Dermis microvascular lymphatic vessel endothelial cell (primary cell): ENCODE measurements at regions not wholly inside any gene's neighbourhood (a gene's known extent, or its start where the extent isn't known, plus 50 kb on each side); places are given as distances from the start of the nearest gene placed in this dataset.

Source experiments
- DNase-seq, 2 donors: peaks; one replicate each; pipeline versions ENCODE4 v3.0.0 to v3.0.0-alpha.2; 2010; ENCODE audit warnings: low read depth in 2 of 2

- no peak for DNase-seq
Measured at GRCh38 chr5:176175101-176175852, 62.9 kb upstream of the SIMC1 start.

DNA sequence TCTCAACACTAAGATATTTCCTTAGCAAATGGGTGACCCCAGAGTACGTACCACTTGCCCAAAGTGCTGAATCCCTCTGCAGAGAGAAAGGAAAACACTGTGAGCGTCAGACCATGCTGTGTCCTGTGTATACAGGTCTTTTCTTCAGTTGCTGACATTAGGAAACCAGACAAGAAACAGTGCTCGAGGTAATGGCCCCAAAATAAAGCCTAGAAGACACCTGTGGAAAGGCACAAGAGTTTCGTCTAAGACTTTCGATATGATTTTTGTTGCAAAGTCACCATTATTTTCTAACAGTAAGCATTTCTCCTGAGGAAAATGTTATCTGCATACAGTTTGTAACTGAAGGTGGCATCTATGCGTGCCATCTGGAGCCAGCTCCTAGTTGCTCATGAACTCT, 62.0 kb upstream of the SIMC1 start:
- no peak for DNase-seq

DNA sequence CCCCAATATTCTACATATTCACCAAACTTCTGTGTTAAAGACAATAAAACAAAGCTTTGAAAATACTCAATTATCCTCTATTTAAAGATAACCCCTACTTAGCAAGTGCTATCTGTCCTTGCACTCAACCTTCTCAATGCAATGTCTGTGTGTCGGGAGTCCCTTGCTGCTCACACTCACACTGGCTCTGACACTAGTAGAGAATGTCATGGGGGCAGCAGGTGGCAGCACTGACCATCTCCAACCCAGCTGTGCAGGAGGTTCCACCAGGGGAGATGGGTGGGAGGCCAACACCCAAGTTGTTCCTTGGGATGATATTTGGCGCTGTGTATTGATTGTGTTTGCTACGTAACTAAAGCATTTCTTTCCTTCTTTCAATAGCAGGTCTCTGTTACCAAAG, 59.4 kb upstream of the SIMC1 start:
- DNase-seq, result peak in 1 of 2 donors; percentile 6

- no peak for DNase-seq
Measured at GRCh38 chr5:176180339-176180738, 57.9 kb upstream of the SIMC1 start.

DNA sequence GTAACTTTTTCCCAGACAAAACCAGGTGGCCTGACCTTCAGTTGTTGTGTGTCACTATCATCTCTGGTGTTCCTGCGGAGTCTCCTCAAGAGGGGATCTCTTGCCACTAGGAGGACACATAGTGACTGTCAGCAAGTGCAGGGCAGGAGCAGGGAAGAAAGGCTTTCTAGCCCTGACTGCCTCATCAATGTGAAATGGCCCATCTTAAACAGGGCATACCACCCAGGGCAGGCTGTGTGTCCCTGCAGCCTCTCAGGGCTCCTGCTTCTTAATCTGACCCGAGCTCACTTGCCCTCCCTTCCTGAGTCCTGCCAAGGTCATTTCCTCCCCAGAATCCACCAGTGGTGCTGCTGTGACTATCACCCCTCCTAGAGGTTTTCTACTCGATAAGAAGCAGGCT, 57.4 kb upstream of the SIMC1 start:
- DNase-seq, result no peak

DNA sequence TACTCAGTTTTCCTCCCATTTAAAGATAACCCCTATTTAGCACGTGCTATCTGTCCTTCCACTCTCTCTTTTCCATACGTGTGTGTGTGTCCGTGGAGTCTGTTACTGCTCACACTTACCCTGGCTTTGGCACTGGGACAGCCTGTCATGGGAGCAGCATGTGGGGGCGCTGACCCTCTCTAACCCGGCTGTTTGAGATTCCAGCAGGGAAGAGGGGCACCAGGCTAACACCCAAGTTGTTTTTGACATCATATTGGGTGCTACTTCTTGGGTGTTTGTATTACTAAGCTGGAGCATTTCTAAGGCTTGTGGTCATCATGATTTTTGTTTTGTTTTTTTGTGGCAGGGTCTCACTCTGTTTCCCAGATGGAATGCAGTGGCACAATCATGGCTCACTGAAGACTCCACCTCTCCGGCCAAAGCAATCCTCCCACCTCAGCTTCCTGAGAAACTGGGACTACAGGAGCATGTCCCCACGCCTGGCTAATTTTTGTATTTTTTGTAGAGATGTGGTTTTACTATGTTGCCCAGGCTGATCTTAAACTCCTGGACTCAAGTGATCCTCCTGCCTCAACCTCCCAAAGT, 56.9 kb upstream of the SIMC1 start:
- no peak for DNase-seq

DNA sequence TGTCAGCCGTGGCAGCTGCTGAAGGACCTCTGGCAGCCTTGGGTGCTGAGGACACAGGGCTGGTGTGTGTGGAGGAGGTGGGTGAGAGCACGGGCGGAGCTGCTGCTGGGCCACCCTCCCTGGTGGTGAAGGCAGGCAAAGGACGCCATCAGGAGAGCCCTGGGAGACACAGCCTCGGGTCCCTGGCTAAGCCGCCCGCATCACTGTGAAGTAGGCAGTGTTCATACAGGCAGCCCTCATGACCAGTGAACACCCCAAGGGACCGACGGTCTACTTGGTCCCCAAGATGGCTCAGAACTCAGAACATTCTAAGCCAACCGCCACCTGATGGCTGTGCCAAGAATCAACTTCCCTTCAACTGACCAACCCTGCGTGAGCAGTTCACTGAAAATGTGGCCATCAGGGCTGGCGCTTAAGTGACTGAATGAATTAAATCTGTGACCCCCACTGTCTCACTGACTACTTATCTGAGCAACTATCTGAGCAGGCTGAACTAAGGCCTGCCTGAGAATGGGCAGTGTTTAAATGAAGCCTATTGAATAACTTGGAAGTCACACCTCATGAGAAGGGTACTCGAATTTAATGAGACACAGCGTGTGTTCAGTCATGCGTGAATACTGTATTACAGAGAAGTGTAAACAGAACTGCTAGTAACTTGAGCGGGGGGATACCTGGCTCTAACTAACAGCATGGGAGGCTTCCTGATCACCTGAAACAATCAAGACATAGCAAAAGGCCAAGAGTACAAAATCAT, 54.7 kb upstream of the SIMC1 start:
- DNase-seq, result no peak

GRCh38 chr5:176184608-176185132, 53.6 kb upstream of the SIMC1 start:
- DNase-seq, result no peak

GRCh38 chr5:176185133-176185733, 53.0 kb upstream of the SIMC1 start:
- DNase-seq, result peak in 1 of 2 donors; percentile 28

DNA sequence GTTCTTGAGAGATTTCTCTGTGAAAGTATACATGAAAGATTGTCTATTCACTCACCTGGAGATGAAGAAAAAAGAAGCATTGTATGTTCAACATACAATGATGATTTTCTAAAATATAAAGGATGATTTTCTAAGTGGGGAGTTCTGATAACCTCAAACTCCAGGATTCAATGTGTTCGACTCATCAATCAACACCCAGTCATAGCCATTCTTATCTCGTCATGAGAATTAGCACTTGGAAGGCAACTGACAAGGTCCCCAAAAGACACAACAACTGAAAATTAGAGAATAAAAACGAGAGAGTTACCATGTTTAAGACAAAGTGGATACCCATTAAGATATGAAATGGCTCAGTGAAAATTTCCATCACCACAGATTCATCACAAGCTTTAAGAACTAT, 52.1 kb upstream of the SIMC1 start:
- no peak for DNase-seq

DNA sequence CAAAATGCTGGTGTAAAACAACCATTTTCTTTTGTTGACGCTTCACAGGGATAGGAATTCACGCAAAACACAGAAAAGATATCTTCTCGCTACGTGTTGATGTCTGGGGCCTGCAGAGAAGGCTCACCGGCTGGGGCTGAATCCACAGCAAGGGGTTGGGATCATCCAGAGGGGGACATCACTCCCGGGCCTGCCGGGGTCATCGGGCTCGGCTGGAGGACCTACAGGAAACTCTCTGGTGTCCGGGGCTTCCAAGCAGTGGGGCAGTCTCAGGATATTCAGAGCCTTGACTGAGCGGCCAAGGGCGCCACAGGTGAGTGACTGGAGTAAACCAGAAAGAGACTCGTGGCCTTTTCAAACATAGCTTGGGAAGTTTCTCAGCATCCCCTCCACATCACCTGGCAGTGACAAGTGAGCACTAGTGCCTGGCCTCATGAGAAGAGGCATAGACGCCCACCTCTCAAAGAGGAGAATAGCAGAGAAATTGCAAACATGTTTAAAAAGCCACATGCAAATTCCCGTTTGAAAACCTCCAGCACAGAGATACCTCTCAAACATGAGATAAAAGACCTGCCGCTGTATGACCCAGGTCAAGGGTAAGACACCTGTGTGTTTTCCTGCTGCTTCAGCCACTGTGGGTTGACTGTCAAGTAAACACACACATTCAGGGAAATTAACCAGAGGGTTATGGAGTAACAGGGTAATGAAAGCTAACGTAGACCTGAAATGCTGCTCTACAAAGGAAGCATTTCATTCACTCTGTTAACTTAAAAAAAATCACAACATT, 50.8 kb upstream of the SIMC1 start:
- no peak for DNase-seq

GRCh38 chr5:176188085-176188484, 50.1 kb upstream of the SIMC1 start:
- DNase-seq, result no peak
